SK-N-SH (cell line): ENCODE measurements at regions not wholly inside any gene's neighbourhood (a gene's known extent, or its start where the extent isn't known, plus 50 kb on each side); places are given as distances from the start of the nearest gene placed in this dataset.

Source experiments
- CHD2 ChIP-seq: fragments of 150-350 bp; IDR thresholded peaks from 2 replicates; pipeline ENCODE4 v1.6.1; 2018; ENCODE audit warnings: low read length; ENCODE audit not compliant: partially characterized antibody
- CTCF ChIP-seq: fragments of 200-600 bp; sonication (generic); IDR thresholded peaks from 2 replicates; pipeline ENCODE4 v1.6.1; 2017; ENCODE audit warnings: antibody characterized with exemption, mild to moderate bottlenecking, moderate library complexity
- EP300 ChIP-seq, 2 experiments: IDR thresholded peaks; 2 replicates each; pipeline versions ENCODE4 v1.4.0 to v1.6.1; 2012; ENCODE audit warnings: borderline replicate concordance in 1 of 2, low read depth in 1 of 2, low read length in 1 of 2
- MXI1 ChIP-seq: IDR thresholded peaks from 2 replicates; pipeline ENCODE4 v1.6.1; 2012; ENCODE audit warnings: mild to moderate bottlenecking, low read depth, low read length, improper control_type of control experiment
- NRF1 ChIP-seq: IDR thresholded peaks from 2 replicates; pipeline ENCODE4 v1.6.1; 2012; ENCODE audit warnings: low read depth, mild to moderate bottlenecking, low read length
- PBX3 ChIP-seq: IDR thresholded peaks from 2 replicates; pipeline ENCODE4; 2012
- POLR2AphosphoS5 ChIP-seq: IDR thresholded peaks from 2 replicates; pipeline ENCODE4 v1.6.1; 2012; ENCODE audit warnings: low read depth, low read length
- REST ChIP-seq: IDR thresholded peaks from 2 replicates; pipeline ENCODE4 v1.6.1; 2012; ENCODE audit warnings: mild to moderate bottlenecking, low read depth, low read length, moderate library complexity
- RFX5 ChIP-seq: IDR thresholded peaks from 2 replicates; pipeline ENCODE4 v1.6.1; 2012; ENCODE audit warnings: mild to moderate bottlenecking, improper control_type of control experiment, low read length
- USF2 ChIP-seq: fragments of 150-350 bp; IDR thresholded peaks from 2 replicates; pipeline ENCODE4 v1.6.1; 2017; ENCODE audit warnings: antibody characterized with exemption, low read length, low read depth, borderline replicate concordance

- no peak for TF ChIP-seq CTCF
- no peak for TF ChIP-seq EP300 (IDR thresholded peaks at IDR 0.05; ENCODE audit: borderline replicate concordance in 1 of 2, low read depth in 1 of 2, low read length in 1 of 2)
- no peak for TF ChIP-seq POLR2AphosphoS5
- no peak for TF ChIP-seq USF2
- TF ChIP-seq CHD2: no peak
- no peak for TF ChIP-seq PBX3
- TF ChIP-seq NRF1: no peak
- TF ChIP-seq REST: no peak
- TF ChIP-seq RFX5: no peak
- TF ChIP-seq MXI1: no peak
Observed at GRCh38 chr2:67707896-67708295, 310.8 kb downstream of the ETAA1 start.
